Tibial artery (tissue), 4 donors: ENCODE measurements at regions not wholly inside any gene's neighbourhood (a gene's known extent, or its start where the extent isn't known, plus 50 kb on each side); places are given as distances from the start of the nearest gene placed in this dataset.

ENCODE experiments used
- DNase-seq, 2 donors: peaks; one replicate each; pipeline ENCODE4 v3.0.0-alpha.2; 2019
- H3K27ac ChIP-seq, 2 donors: fragments of 200-600 bp; sonication (generic) in 1 of 2; 1 replicate in 1 of 2; 2 replicates in 1 of 2; pipeline ENCODE4 v1.5.1; 2018 to 2019; ENCODE audit warnings: mild to moderate bottlenecking in 1 of 2
- H3K27me3 ChIP-seq, 2 donors: fragments of 200-600 bp; sonication (generic) in 1 of 2; one replicate each; pipeline versions ENCODE4 v1.5.1 to v1.6.0; 2016 to 2019
- H3K36me3 ChIP-seq, 3 donors: fragments of 200-600 bp; sonication (generic) in 2 of 3; one replicate each; pipeline ENCODE4 v1.5.1; 2016 to 2019; ENCODE audit warnings: mild to moderate bottlenecking in 2 of 3
- H3K4me1 ChIP-seq, 4 donors: fragments of 200-600 bp; sonication (generic) in 2 of 4; 1 replicate in 3 of 4; 2 replicates in 1 of 4; pipeline ENCODE4 v1.5.1; 2016 to 2019
- H3K4me3 ChIP-seq, 2 donors: fragments of 200-600 bp; sonication (generic) in 1 of 2; 1 replicate in 1 of 2; 2 replicates in 1 of 2; pipeline ENCODE4 v1.5.1; 2018 to 2019; ENCODE audit warnings: mild to moderate bottlenecking in 2 of 2
- H3K9me3 ChIP-seq, 3 donors: fragments of 200-600 bp; sonication (generic) in 1 of 3; one replicate each; pipeline ENCODE4 v1.5.1; 2016 to 2019
- intact Hi-C: fragments of 100-400 bp; cut with DNase I; formaldehyde crosslinking; loops from one replicate; pipeline ENCODE4 v1.15.0; 2023; ENCODE audit warnings: low total_unique reads
- TF ChIP-seq, protein P1 (sequence below), 2 experiments: fragments of 200-600 bp in 1 of 2; fragments of 450-650 bp in 1 of 2; IDR thresholded peaks; one replicate each; pipeline ENCODE4 v1.5.1; 2017 to 2019; ENCODE audit warnings: antibody characterized with exemption in 2 of 2, mild to moderate bottlenecking in 1 of 2, moderate library complexity in 1 of 2

DNA sequence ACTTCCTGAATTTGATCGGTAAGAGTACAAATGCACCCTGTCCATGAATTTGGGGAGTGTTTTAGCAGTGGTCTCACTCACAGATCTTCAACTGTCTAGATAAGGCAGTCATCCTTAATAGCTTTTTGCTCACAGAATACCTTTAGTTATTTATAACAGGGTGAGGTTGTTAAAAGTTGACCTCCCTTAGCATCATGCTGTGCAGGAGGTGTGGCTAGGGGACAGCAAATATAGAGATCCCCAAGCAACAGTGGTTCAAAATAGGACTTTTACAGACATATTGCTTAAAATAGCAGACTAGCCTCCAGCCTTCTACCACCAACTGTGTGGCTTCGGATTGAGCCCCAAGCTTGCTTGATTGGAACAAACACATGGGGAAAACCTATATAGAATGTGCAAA lies 724.4 kb downstream of the TLE1 start:
- intact Hi-C loops: no loop called here
- H3K36me3 ChIP-seq: no peaks in the 10 kb centered on the region
- no peaks in the 10 kb centered on the region for H3K27me3 ChIP-seq
- H3K9me3 ChIP-seq: no peaks in the 10 kb centered on the region
- TF ChIP-seq, protein P1, sequence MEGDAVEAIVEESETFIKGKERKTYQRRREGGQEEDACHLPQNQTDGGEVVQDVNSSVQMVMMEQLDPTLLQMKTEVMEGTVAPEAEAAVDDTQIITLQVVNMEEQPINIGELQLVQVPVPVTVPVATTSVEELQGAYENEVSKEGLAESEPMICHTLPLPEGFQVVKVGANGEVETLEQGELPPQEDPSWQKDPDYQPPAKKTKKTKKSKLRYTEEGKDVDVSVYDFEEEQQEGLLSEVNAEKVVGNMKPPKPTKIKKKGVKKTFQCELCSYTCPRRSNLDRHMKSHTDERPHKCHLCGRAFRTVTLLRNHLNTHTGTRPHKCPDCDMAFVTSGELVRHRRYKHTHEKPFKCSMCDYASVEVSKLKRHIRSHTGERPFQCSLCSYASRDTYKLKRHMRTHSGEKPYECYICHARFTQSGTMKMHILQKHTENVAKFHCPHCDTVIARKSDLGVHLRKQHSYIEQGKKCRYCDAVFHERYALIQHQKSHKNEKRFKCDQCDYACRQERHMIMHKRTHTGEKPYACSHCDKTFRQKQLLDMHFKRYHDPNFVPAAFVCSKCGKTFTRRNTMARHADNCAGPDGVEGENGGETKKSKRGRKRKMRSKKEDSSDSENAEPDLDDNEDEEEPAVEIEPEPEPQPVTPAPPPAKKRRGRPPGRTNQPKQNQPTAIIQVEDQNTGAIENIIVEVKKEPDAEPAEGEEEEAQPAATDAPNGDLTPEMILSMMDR (IDR thresholded peaks at IDR 0.05): no peak
- no peaks in the 10 kb centered on the region for H3K4me1 ChIP-seq
- DNase-seq: no peak
- H3K27ac ChIP-seq: no peak overlapping the region
- H3K4me3 ChIP-seq: no peak overlapping the region

- H3K27me3 ChIP-seq: no peaks in the 10 kb centered on the region
- DNase-seq: no peak
- H3K9me3 ChIP-seq: no peaks in the 10 kb centered on the region
- TF ChIP-seq, protein P1 (IDR thresholded peaks at IDR 0.05): no peak
- H3K36me3 ChIP-seq: no peaks in the 10 kb centered on the region
- no peaks in the 10 kb centered on the region for H3K4me1 ChIP-seq
- no peak overlapping the region for H3K27ac ChIP-seq
- no peak overlapping the region for H3K4me3 ChIP-seq
- intact Hi-C loops: no loop called here
Measured at GRCh38 chr9:80964374-80964773, 725.0 kb downstream of the TLE1 start.

GRCh38 chr9:80957801-80958200 lies 731.5 kb downstream of the TLE1 start:
- Histone ChIP-seq H3K36me3 (no peaks in the 10 kb centered on the region), H3K27ac (no peak overlapping the region), H3K4me1 (no peaks in the 10 kb centered on the region), H3K27me3 (no peaks in the 10 kb centered on the region), H3K9me3 (no peaks in the 10 kb centered on the region), H3K4me3 (no peak overlapping the region)
- TF ChIP-seq, protein P1 (IDR thresholded peaks at IDR 0.05): no peak
- intact Hi-C loops: no loop called here
- no peak for DNase-seq

DNA sequence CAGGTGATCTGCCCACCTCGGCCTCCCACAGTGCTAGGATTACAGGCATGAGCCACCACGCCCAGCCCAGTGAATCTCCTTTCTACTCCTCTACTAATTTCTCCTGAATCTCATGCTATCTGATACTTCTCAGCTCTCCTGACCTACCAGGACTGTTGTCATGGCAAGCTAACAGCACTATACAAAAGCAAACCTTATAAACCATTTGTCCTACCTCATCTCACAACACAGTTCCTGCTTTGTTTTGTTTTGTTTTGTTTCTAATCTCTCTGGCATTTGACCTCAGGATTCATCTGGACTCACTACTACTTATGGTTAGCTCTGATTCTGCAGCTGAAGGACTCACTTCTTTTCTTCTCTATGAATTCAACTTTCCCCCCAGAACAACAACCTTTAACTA lies 734.8 kb downstream of the TLE1 start:
- TF ChIP-seq, protein P1 (IDR thresholded peaks at IDR 0.05): no peak
- DNase-seq: no peak
- Histone ChIP-seq H3K27me3 (no peaks in the 10 kb centered on the region), H3K4me1 (no peaks in the 10 kb centered on the region), H3K4me3 (no peak overlapping the region), H3K9me3 (no peaks in the 10 kb centered on the region), H3K36me3 (no peaks in the 10 kb centered on the region), H3K27ac (no peak overlapping the region)
- intact Hi-C loops: no loop called here

DNA sequence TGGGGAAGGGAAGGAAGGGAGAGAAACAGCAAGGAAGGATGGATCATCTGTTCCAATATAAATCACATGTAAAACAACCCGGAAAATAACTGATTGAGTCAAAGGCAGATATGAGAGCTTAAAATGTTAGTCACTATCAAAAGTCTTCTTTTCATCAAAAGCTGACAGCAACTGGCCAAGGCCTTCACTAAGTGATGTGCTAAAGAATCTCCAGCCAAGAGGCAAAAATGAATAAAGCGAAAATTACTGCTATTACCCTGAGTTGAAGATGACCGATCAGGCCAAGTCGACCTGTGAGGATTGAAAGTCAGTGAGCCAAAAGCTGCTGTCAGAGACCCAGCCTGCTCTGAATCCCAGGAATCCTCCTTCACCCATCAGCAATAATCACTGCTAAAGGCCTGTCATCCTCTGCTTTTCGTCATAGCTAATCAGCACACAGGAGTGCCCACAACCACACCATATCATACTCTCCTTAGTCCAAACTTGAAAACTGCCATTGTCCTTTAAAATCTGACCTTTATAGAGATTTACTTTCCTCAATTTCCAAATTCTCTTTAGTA lies 736.9 kb downstream of the TLE1 start:
- H3K36me3 ChIP-seq: no peaks in the 10 kb centered on the region
- peaks cover 0 to 13% (median 0%) of the 10 kb centered on the region in 4 donors for H3K4me1 ChIP-seq
- no peak overlapping the region for H3K4me3 ChIP-seq
- H3K9me3 ChIP-seq: no peaks in the 10 kb centered on the region
- no peak for DNase-seq
- TF ChIP-seq, protein P1 (IDR thresholded peaks at IDR 0.05): no peak
- no peak overlapping the region for H3K27ac ChIP-seq
- intact Hi-C loops: no loop called here
- H3K27me3 ChIP-seq: no peaks in the 10 kb centered on the region

GRCh38 chr9:80951675-80952074 lies 737.7 kb downstream of the TLE1 start:
- H3K9me3 ChIP-seq: no peaks in the 10 kb centered on the region
- H3K4me1 ChIP-seq: peaks cover 0 to 14% (median 0%) of the 10 kb centered on the region in 4 donors
- H3K27ac ChIP-seq: no peak overlapping the region
- no peak for DNase-seq
- no peak overlapping the region for H3K4me3 ChIP-seq
- TF ChIP-seq, protein P1 (IDR thresholded peaks at IDR 0.05): no peak
- intact Hi-C loops: no loop called here
- H3K27me3 ChIP-seq: no peaks in the 10 kb centered on the region
- no peaks in the 10 kb centered on the region for H3K36me3 ChIP-seq
